MV-4-11 (cell line): ENCODE measurements at regions not wholly inside any gene's neighbourhood (a gene's known extent, or its start where the extent isn't known, plus 50 kb on each side); places are given as distances from the start of the nearest gene placed in this dataset.

Source experiments
- DNase-seq: peaks from one replicate; lab custom pipeline; 2025; lab: John Stamatoyannopoulos, UW

- DNase-seq: peak; percentile 25
Observed at GRCh38 chr7:12518920-12519681, 51.4 kb upstream of the SCIN start.

GRCh38 chr7:12519682-12520009 is 50.9 kb upstream of the SCIN start:
- no peak for DNase-seq
